ENCODE measurements at regions not wholly inside any gene's neighbourhood (a gene's known extent, or its start where the extent isn't known, plus 50 kb on each side); places are given as distances from the start of the nearest gene placed in this dataset.

- TF ChIP-seq, protein P1, sequence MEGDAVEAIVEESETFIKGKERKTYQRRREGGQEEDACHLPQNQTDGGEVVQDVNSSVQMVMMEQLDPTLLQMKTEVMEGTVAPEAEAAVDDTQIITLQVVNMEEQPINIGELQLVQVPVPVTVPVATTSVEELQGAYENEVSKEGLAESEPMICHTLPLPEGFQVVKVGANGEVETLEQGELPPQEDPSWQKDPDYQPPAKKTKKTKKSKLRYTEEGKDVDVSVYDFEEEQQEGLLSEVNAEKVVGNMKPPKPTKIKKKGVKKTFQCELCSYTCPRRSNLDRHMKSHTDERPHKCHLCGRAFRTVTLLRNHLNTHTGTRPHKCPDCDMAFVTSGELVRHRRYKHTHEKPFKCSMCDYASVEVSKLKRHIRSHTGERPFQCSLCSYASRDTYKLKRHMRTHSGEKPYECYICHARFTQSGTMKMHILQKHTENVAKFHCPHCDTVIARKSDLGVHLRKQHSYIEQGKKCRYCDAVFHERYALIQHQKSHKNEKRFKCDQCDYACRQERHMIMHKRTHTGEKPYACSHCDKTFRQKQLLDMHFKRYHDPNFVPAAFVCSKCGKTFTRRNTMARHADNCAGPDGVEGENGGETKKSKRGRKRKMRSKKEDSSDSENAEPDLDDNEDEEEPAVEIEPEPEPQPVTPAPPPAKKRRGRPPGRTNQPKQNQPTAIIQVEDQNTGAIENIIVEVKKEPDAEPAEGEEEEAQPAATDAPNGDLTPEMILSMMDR (conservative IDR thresholded peaks at IDR 0.05; ENCODE audit: low read depth in 2 of 2), result no peak
- TF ChIP-seq EZH2phosphoT487 (IDR thresholded peaks at IDR 0.05; ENCODE audit: unreplicated experiment), result no peak
- no peak for TF ChIP-seq EZH2 (IDR thresholded peaks at IDR 0.05; ENCODE audit: low read depth, unreplicated experiment)
- no peak for TF ChIP-seq CREB1 (CRISPR knock-in tag; IDR thresholded peaks at IDR 0.05; ENCODE audit: low read depth)
- TF ChIP-seq, protein P2, sequence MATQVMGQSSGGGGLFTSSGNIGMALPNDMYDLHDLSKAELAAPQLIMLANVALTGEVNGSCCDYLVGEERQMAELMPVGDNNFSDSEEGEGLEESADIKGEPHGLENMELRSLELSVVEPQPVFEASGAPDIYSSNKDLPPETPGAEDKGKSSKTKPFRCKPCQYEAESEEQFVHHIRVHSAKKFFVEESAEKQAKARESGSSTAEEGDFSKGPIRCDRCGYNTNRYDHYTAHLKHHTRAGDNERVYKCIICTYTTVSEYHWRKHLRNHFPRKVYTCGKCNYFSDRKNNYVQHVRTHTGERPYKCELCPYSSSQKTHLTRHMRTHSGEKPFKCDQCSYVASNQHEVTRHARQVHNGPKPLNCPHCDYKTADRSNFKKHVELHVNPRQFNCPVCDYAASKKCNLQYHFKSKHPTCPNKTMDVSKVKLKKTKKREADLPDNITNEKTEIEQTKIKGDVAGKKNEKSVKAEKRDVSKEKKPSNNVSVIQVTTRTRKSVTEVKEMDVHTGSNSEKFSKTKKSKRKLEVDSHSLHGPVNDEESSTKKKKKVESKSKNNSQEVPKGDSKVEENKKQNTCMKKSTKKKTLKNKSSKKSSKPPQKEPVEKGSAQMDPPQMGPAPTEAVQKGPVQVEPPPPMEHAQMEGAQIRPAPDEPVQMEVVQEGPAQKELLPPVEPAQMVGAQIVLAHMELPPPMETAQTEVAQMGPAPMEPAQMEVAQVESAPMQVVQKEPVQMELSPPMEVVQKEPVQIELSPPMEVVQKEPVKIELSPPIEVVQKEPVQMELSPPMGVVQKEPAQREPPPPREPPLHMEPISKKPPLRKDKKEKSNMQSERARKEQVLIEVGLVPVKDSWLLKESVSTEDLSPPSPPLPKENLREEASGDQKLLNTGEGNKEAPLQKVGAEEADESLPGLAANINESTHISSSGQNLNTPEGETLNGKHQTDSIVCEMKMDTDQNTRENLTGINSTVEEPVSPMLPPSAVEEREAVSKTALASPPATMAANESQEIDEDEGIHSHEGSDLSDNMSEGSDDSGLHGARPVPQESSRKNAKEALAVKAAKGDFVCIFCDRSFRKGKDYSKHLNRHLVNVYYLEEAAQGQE (IDR thresholded peaks at IDR 0.05; ENCODE audit: unreplicated experiment), result no peak
These were observed 1098.5 kb downstream of the IGSF11 start for GRCh38 chr3:117936159-117936558.

Data from GM23338 (cell line).